ENCODE measurements at regions not wholly inside any gene's neighbourhood (a gene's known extent, or its start where the extent isn't known, plus 50 kb on each side); places are given as distances from the start of the nearest gene placed in this dataset.

DNA sequence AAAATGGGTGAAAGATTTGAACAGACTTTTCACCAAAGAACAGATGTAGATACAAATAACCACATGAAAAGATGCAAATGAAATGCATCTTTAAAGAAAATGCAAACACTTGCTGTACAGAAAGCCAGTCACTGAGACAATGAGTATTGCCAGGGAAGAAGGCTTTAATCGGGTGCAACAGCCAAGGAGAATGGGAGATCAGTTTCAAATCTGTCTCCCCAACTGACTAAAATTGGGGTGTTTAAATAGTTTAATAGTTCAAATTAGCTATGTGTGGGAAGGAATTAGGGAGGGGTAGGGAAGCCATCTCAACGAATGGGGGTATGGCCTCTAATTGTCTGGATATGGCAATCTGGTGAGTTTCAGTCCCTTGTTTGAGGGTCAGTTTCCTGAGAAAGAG is 295.4 kb downstream of the PTTG2 start:
- no peak overlapping the region for H3K4me3 ChIP-seq (ENCODE audit: low read length)
- H3K4me1 ChIP-seq (ENCODE audit: control insufficient read depth, low read depth, low read length) = no peaks in the 10 kb centered on the region
- H3K27me3 ChIP-seq (ENCODE audit: control insufficient read depth, insufficient read depth, low read length) = no peaks in the 10 kb centered on the region
- H3K36me3 ChIP-seq (ENCODE audit: control insufficient read depth, low read depth, low read length) = no peaks in the 10 kb centered on the region
- no peak overlapping the region for H3K9ac ChIP-seq (ENCODE audit: low read length)
- peaks cover 7% of the 10 kb centered on the region for H3K9me3 ChIP-seq (ENCODE audit: control insufficient read depth, low read depth, low read length)
- no peak overlapping the region for H3K27ac ChIP-seq (ENCODE audit: low read length)

DNA sequence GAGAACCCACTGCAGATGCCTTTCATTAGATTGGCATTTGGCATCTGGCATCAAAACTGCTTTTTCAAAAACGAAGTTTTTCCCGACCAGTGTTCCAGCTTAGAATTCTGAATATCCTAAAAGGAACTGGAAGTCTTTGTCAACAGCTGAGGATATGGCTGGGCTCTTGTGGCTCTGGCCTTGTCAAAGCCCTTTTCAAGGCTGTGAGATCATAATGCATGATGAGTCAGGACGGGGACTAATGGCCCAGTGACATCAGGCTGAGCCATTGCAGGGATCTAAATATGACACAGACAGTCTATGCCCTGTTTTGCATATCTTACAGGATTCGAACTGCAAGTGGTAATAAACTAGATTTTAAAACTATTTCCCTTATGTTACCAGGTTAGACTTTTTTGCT is 306.4 kb downstream of the PTTG2 start:
- Histone ChIP-seq H3K27ac (ENCODE audit: low read length) (no peak overlapping the region), H3K4me3 (ENCODE audit: low read length) (no peak overlapping the region), H3K9ac (ENCODE audit: low read length) (no peak overlapping the region)

DNA sequence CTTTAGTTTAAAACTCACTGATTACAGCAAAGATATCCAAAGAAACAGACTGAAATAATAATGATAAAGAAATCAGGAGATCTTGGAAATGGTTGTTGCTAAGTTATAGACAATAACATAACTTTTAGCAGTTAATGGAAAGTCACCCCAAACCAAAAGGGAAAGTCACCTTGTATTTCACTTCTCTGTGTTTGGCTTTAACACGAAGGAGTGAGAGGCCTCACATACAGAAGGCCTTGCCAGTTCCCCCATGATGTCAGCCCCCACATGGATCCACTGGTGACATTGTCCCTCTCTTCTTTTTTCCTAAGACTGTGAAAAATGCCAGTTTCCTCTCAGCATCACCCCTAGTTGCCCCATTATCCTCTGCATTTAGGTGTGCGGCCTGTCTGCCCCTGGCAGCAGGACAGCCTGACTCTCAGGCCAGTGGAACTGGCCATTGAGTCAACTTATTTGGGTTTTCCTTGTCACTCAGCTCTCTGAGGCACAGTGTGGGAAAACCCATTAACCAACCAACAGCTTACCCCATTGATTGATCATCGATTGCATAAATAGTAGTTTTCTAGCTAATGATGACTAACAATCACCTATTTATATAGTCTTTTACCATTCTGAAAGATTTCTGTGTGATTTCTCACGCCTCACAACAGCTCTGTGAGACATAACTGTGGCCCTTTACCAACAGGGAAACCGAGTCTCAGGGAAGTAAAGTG is 308.1 kb downstream of the PTTG2 start:
- Histone ChIP-seq H3K4me1 (ENCODE audit: control insufficient read depth, low read depth, low read length) (no peaks in the 10 kb centered on the region), H3K9ac (ENCODE audit: low read length) (no peak overlapping the region), H3K27me3 (ENCODE audit: control insufficient read depth, insufficient read depth, low read length) (no peaks in the 10 kb centered on the region), H3K27ac (ENCODE audit: low read length) (no peak overlapping the region), H3K9me3 (ENCODE audit: control insufficient read depth, low read depth, low read length) (no peaks in the 10 kb centered on the region), H3K4me3 (ENCODE audit: low read length) (no peak overlapping the region), H3K36me3 (ENCODE audit: control insufficient read depth, low read depth, low read length) (no peaks in the 10 kb centered on the region)

More for the DNA sequence above, 306.4 kb downstream of the PTTG2 start:
- no peaks in the 10 kb centered on the region for H3K27me3 ChIP-seq (ENCODE audit: control insufficient read depth, insufficient read depth, low read length)
- no peaks in the 10 kb centered on the region for H3K4me1 ChIP-seq (ENCODE audit: control insufficient read depth, low read depth, low read length)
- no peaks in the 10 kb centered on the region for H3K9me3 ChIP-seq (ENCODE audit: control insufficient read depth, low read depth, low read length)
- H3K36me3 ChIP-seq (ENCODE audit: control insufficient read depth, low read depth, low read length) = no peaks in the 10 kb centered on the region

DNA sequence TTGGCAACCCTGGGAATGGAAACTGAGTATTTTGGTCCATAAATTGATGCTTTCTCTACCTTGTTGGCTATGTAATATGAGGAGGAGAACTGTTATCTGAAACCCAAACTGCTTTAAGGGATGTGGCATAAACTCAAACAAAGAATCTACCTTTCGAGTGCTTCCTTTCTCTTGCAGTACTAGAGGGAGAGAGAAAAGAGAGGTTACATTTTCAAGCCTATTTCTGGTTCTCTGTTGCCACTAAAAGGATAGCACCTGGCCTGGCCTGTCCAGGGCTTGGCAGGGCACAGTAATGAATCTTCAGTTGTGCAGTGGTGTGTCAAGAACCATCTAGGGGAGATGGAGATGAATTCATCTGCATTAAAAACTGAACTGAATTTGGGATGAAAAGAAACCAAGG is 308.6 kb downstream of the PTTG2 start:
- Histone ChIP-seq H3K4me3 (ENCODE audit: low read length) (no peak overlapping the region), H3K36me3 (ENCODE audit: control insufficient read depth, low read depth, low read length) (no peaks in the 10 kb centered on the region), H3K27ac (ENCODE audit: low read length) (no peak overlapping the region), H3K27me3 (ENCODE audit: control insufficient read depth, insufficient read depth, low read length) (no peaks in the 10 kb centered on the region), H3K9ac (ENCODE audit: low read length) (no peak overlapping the region), H3K9me3 (ENCODE audit: control insufficient read depth, low read depth, low read length) (no peaks in the 10 kb centered on the region), H3K4me1 (ENCODE audit: control insufficient read depth, low read depth, low read length) (no peaks in the 10 kb centered on the region)

DNA sequence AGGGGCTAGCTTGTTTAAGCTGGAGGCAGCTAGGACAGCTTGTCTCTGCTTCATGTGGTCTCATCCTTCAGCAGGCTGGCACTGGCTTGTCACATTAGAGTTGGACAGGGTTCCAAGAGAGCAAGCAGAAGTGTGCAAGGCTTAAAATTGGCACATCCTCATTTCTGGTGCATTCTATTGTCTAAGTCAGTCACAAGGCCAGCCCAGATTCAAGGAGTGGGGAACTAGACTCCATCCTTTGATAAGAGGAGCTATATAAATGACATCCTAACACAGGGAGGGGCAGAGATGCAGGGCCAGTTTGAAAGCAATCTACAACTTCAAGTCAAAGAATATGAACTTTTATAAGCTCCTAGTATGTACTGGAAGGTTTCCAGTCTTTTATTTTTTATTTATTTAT is 313.2 kb downstream of the PTTG2 start:
- H3K9ac ChIP-seq (ENCODE audit: low read length) = no peak overlapping the region
- no peaks in the 10 kb centered on the region for H3K27me3 ChIP-seq (ENCODE audit: control insufficient read depth, insufficient read depth, low read length)
- no peaks in the 10 kb centered on the region for H3K9me3 ChIP-seq (ENCODE audit: control insufficient read depth, low read depth, low read length)
- H3K4me1 ChIP-seq (ENCODE audit: control insufficient read depth, low read depth, low read length) = no peaks in the 10 kb centered on the region
- no peak overlapping the region for H3K4me3 ChIP-seq (ENCODE audit: low read length)
- H3K36me3 ChIP-seq (ENCODE audit: control insufficient read depth, low read depth, low read length) = no peaks in the 10 kb centered on the region
- no peak overlapping the region for H3K27ac ChIP-seq (ENCODE audit: low read length)

DNA sequence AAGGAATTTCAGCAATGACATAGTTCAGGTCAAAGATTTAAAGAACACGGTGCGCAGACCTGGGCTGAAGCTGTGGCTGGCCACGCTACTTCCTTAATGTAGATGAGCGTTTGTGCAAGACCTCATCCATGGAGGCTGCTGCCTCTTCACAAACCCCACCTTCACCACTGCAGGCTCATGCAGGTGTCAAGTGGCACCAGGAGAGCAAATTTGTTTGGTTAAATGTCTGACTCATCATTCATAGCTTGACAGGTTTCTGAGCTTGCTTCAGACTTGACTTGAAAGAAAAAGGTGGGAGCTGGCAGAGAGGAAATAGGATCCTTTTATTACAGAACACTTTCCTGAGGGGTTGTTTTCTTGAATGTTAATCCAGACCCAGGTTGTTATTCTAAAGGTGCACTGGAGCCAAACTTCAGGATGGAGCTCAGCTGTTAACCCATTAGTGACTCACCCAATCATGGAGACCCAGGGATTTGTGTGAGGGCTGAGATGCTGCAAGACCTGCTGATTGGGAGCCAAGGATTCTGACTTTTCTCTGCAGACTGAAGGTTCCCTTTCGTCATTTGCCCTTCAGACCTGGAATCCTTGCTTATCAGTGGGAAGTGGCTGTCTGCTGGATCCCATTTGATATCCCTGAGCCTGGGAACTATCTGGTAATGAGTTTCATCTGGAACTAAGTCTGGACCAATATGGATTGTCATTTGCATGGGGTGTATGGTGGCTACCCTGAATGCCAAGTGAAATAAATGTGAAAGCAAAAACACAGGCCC is 315.3 kb downstream of the PTTG2 start:
- Histone ChIP-seq H3K4me1 (ENCODE audit: control insufficient read depth, low read depth, low read length) (no peaks in the 10 kb centered on the region), H3K27me3 (ENCODE audit: control insufficient read depth, insufficient read depth, low read length) (no peaks in the 10 kb centered on the region), H3K9ac (ENCODE audit: low read length) (no peak overlapping the region), H3K27ac (ENCODE audit: low read length) (no peak overlapping the region), H3K36me3 (ENCODE audit: control insufficient read depth, low read depth, low read length) (no peaks in the 10 kb centered on the region), H3K9me3 (ENCODE audit: control insufficient read depth, low read depth, low read length) (no peaks in the 10 kb centered on the region), H3K4me3 (ENCODE audit: low read length) (no peak overlapping the region)

DNA sequence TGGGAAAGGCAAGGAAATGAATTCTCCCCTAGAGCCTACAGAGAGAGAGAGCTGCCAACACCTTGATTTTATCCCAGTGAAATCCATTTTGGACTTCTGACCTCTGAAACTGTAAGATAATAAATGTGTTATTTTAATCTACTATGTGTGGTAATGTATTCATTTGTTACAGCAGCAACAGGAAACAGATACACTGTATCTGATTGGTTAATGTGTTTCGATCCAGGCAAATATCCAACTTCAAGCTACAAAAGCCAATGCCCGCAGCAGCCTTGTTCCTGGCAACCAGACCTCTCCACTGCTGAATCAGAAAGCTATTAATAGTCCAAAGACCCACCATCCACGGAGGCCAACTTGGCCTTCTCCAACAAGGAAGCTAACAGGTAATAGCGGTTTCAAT is 318.1 kb downstream of the PTTG2 start:
- Histone ChIP-seq H3K27me3 (ENCODE audit: control insufficient read depth, insufficient read depth, low read length) (no peaks in the 10 kb centered on the region), H3K27ac (ENCODE audit: low read length) (no peak overlapping the region), H3K9me3 (ENCODE audit: control insufficient read depth, low read depth, low read length) (no peaks in the 10 kb centered on the region), H3K4me3 (ENCODE audit: low read length) (no peak overlapping the region), H3K36me3 (ENCODE audit: control insufficient read depth, low read depth, low read length) (no peaks in the 10 kb centered on the region), H3K4me1 (ENCODE audit: control insufficient read depth, low read depth, low read length) (no peaks in the 10 kb centered on the region), H3K9ac (ENCODE audit: low read length) (no peak overlapping the region)

DNA sequence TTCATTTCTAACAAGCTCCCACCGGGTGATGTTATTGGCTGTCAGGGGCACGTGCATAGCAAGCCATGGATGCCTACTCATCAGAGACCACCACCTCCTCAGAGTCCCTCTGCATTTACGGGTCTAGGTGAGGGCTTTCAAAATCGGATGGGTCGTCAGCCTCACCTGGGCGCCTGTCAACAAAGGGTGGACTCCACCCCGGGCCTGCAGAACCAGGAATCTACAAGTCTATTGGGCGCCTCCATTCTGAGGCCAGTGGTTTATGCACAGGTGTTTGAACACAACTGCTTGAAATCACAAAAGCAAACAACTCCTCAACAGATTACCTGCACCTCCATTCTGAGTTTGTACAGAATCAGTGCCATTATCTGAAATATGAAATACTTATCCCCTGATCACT is 318.9 kb downstream of the PTTG2 start:
- no peaks in the 10 kb centered on the region for H3K4me1 ChIP-seq (ENCODE audit: control insufficient read depth, low read depth, low read length)
- no peak overlapping the region for H3K27ac ChIP-seq (ENCODE audit: low read length)
- H3K9ac ChIP-seq (ENCODE audit: low read length) = no peak overlapping the region
- H3K9me3 ChIP-seq (ENCODE audit: control insufficient read depth, low read depth, low read length) = no peaks in the 10 kb centered on the region
- no peaks in the 10 kb centered on the region for H3K36me3 ChIP-seq (ENCODE audit: control insufficient read depth, low read depth, low read length)
- H3K27me3 ChIP-seq (ENCODE audit: control insufficient read depth, insufficient read depth, low read length) = no peaks in the 10 kb centered on the region
- no peak overlapping the region for H3K4me3 ChIP-seq (ENCODE audit: low read length)

DNA sequence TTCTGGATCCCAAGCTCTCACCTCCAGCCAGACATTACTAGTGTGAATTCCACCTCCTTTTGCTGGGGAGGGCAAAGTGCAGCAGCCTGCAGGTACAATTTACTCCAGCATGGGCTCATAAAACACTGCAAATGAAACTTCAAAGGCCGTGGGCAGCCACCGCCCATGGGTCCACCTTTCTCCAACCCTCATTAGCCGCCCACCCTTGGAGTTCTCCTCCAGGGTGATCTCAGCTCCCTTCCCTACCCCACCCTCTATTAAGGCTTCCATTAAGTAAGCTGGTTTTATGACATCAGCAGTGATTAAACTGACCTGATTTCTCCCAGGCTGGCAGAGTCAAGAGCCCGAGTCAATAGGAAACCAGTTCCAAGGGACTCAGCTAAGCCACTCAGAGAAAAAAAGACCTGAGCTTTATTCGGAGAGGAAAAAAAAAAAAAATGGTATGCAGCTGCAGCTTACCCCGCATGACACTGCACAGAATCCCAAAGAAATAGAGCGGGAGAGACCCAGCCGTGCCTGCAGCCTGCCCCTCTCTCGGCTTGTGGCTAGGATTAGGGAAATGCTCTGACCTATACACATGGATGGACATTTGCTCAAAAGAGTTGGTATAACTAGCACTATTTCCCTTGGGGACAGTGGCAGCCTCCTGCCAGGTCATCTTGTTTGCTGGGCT is 319.6 kb downstream of the PTTG2 start:
- Histone ChIP-seq H3K4me1 (ENCODE audit: control insufficient read depth, low read depth, low read length) (no peaks in the 10 kb centered on the region), H3K27ac (ENCODE audit: low read length) (no peak overlapping the region), H3K9me3 (ENCODE audit: control insufficient read depth, low read depth, low read length) (no peaks in the 10 kb centered on the region), H3K36me3 (ENCODE audit: control insufficient read depth, low read depth, low read length) (no peaks in the 10 kb centered on the region), H3K9ac (ENCODE audit: low read length) (no peak overlapping the region), H3K4me3 (ENCODE audit: low read length) (no peak overlapping the region), H3K27me3 (ENCODE audit: control insufficient read depth, insufficient read depth, low read length) (no peaks in the 10 kb centered on the region)

DNA sequence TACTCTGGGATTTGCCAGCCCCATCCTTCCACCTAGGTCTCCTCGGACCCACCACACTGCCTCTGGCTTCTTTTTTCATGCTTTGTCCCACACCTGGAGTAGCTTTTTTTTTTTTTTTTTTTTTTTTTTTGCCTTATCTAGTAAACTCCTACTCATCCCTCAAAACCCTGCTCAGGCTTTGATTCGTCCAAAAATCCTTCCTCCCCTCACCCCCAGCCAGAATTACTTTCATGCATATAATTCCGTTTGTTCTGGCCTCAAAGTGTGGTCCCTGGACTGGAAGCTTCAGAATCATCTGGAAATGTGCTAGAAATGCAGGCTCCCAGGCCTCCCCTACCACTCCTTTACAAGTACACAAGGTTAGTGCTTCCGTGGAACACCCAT is 320.1 kb downstream of the PTTG2 start:
- H3K4me3 ChIP-seq (ENCODE audit: low read length) = no peak overlapping the region
- no peaks in the 10 kb centered on the region for H3K9me3 ChIP-seq (ENCODE audit: control insufficient read depth, low read depth, low read length)
- H3K27ac ChIP-seq (ENCODE audit: low read length) = no peak overlapping the region
- H3K4me1 ChIP-seq (ENCODE audit: control insufficient read depth, low read depth, low read length) = no peaks in the 10 kb centered on the region
- H3K9ac ChIP-seq (ENCODE audit: low read length) = no peak overlapping the region
- no peaks in the 10 kb centered on the region for H3K27me3 ChIP-seq (ENCODE audit: control insufficient read depth, insufficient read depth, low read length)
- no peaks in the 10 kb centered on the region for H3K36me3 ChIP-seq (ENCODE audit: control insufficient read depth, low read depth, low read length)

DNA sequence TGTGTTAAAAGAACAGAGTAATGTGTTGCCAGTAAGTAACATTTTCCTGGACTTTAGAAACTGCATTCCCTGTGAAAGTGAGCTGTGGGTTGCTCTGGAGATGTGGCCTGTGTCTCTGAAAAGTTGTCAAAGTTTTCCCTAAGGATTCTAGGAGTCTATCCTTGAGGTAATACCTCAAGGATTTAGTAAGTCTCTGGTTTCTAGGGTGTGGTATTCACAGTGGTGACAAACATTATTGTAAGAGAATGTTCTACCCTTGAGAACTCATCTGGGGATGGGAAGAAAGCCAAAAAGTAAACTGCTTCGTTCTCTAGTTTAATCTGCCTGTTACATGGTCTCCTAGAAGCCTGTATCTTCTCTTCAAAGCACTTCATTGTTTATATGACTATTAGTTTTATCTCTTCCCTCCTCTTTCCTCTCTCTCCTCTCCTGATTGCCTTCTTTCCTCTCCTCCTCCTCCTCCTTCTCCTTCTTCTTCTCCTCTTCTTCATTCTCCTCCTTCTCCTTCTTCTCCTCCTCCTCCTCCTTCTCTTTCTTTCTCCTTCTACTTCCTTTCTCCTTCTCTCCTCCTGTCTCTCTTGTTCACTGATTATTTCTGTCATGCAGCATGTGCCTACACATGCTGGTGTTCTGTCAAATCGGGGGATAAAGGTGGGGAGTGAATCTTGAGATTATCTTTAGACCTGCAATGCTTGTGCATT is 321.3 kb downstream of the PTTG2 start:
- Histone ChIP-seq H3K36me3 (ENCODE audit: control insufficient read depth, low read depth, low read length) (no peaks in the 10 kb centered on the region), H3K4me3 (ENCODE audit: low read length) (no peak overlapping the region), H3K27me3 (ENCODE audit: control insufficient read depth, insufficient read depth, low read length) (no peaks in the 10 kb centered on the region), H3K4me1 (ENCODE audit: control insufficient read depth, low read depth, low read length) (no peaks in the 10 kb centered on the region), H3K9ac (ENCODE audit: low read length) (no peak overlapping the region), H3K9me3 (ENCODE audit: control insufficient read depth, low read depth, low read length) (no peaks in the 10 kb centered on the region), H3K27ac (ENCODE audit: low read length) (no peak overlapping the region)

Measured in iPS-18a (cell line).